GM23338 (cell line): ENCODE measurements at regions not wholly inside any gene's neighbourhood (a gene's known extent, or its start where the extent isn't known, plus 50 kb on each side); places are given as distances from the start of the nearest gene placed in this dataset.

Source experiments
- ATAC-seq: fragments of 200-7000 bp; cut with Tn5 transposase; 3 replicates; pipeline ENCODE4 v1.9.1; 2020
- DNase-seq: peaks from one replicate; pipeline ENCODE4 v3.0.0-alpha.2; 2015; ENCODE audit warnings: low spot score
- H2AFZ ChIP-seq: fragments of 200-600 bp; sonication (generic); 2 replicates; pipeline ENCODE4 v1.8.0; 2016; ENCODE audit warnings: antibody characterized with exemption, mild to moderate bottlenecking, moderate library complexity
- H3F3A ChIP-seq: fragments of 200-600 bp; sonication (generic); replicated peaks from 2 replicates; pipeline ENCODE4 v1.8.0; 2017; ENCODE audit warnings: antibody characterized with exemption, mixed run types, low read depth
- H3K27ac ChIP-seq: fragments of 200-600 bp; sonication (generic); 2 replicates; pipeline ENCODE4 v1.6.1; 2016; ENCODE audit warnings: low read depth
- H3K27me3 ChIP-seq: fragments of 200-600 bp; sonication (generic); 2 replicates; pipeline ENCODE4 v1.8.0; 2016; ENCODE audit warnings: mild to moderate bottlenecking, mixed run types, moderate library complexity; ENCODE audit not compliant: insufficient read depth
- H3K36me3 ChIP-seq: fragments of 200-600 bp; sonication (generic); 2 replicates; pipeline ENCODE4 v1.8.0; 2016; ENCODE audit warnings: mild to moderate bottlenecking; ENCODE audit not compliant: insufficient read depth
- H3K4me1 ChIP-seq: fragments of 200-600 bp; sonication (generic); 2 replicates; pipeline ENCODE4 v1.8.0; 2016; ENCODE audit warnings: mild to moderate bottlenecking, moderate library complexity; ENCODE audit not compliant: insufficient read depth
- H3K4me2 ChIP-seq: fragments of 200-600 bp; sonication (generic); 2 replicates; pipeline ENCODE4 v1.7.1; 2017; ENCODE audit warnings: mixed run types
- H3K4me3 ChIP-seq: fragments of 200-600 bp; sonication (generic); 2 replicates; pipeline ENCODE4 v1.6.1; 2016; ENCODE audit warnings: mixed run types
- H3K79me2 ChIP-seq: fragments of 200-600 bp; sonication (generic); replicated peaks from 2 replicates; pipeline ENCODE4 v1.8.0; 2017; ENCODE audit warnings: mild to moderate bottlenecking; ENCODE audit not compliant: insufficient read depth
- H3K9me2 ChIP-seq: fragments of 200-600 bp; sonication (generic); 2 replicates; pipeline ENCODE4 v1.8.0; 2017; ENCODE audit not compliant: insufficient read depth
- H4K20me1 ChIP-seq: fragments of 200-600 bp; sonication (generic); replicated peaks from 2 replicates; pipeline ENCODE4 v1.8.0; 2017; ENCODE audit warnings: mild to moderate bottlenecking; ENCODE audit not compliant: insufficient read depth
- H3K27ac Mint-ChIP-seq: 2 replicates; pipeline ENCODE4 v1.8.0; 2020; ENCODE audit warnings: inconsistent platforms, mild to moderate bottlenecking, moderate library complexity, mixed read lengths
- H3K27me3 Mint-ChIP-seq: 3 replicates; pipeline ENCODE4 v1.8.0; 2022; ENCODE audit warnings: low read depth, mild to moderate bottlenecking, moderate library complexity, mixed read lengths, inconsistent platforms; ENCODE audit not compliant: insufficient read depth, poor library complexity
- H3K36me3 Mint-ChIP-seq: 3 replicates; pipeline ENCODE4 v1.8.0; 2021; ENCODE audit warnings: low read depth, mild to moderate bottlenecking, inconsistent platforms, moderate library complexity, mixed read lengths
- H3K4me1 Mint-ChIP-seq: 3 replicates; pipeline ENCODE4 v1.8.0; 2020; ENCODE audit warnings: mild to moderate bottlenecking, inconsistent platforms, mixed read lengths
- H3K4me3 Mint-ChIP-seq: 3 replicates; pipeline ENCODE4 v1.8.0; 2021; ENCODE audit warnings: moderate library complexity, mild to moderate bottlenecking, inconsistent platforms, mixed read lengths
- H3K9me3 Mint-ChIP-seq: 3 replicates; pipeline ENCODE4 v1.8.0; 2020; ENCODE audit warnings: moderate library complexity, mild to moderate bottlenecking, inconsistent platforms, mixed read lengths
- ETS1 ChIP-seq: IDR thresholded peaks from 2 replicates; pipeline ENCODE4 v1.6.1; 2016; ENCODE audit warnings: antibody characterized with exemption
- EZH2phosphoT487 ChIP-seq: fragments of 200-600 bp; sonication (generic); IDR thresholded peaks from one replicate; pipeline ENCODE4 v1.8.1; 2018; ENCODE audit warnings: antibody characterized with exemption; ENCODE audit not compliant: unreplicated experiment
- JUNB ChIP-seq: IDR thresholded peaks from one replicate; pipeline ENCODE4 v1.6.1; 2016; ENCODE audit warnings: antibody characterized with exemption; ENCODE audit not compliant: unreplicated experiment
- NANOG ChIP-seq: IDR thresholded peaks from 2 replicates; pipeline ENCODE4 v1.6.1; 2016; ENCODE audit warnings: antibody characterized with exemption, borderline replicate concordance
- POLR2AphosphoS5 ChIP-seq: IDR thresholded peaks from 2 replicates; pipeline ENCODE4 v1.6.1; 2016; ENCODE audit warnings: antibody characterized with exemption, low read depth
- STAT1 ChIP-seq: IDR thresholded peaks from one replicate; pipeline ENCODE4 v1.6.1; 2016; ENCODE audit warnings: antibody characterized with exemption; ENCODE audit not compliant: unreplicated experiment
- ZNF114 ChIP-seq: fragments of 250-450 bp; sonication (Bioruptor Pico); IDR thresholded peaks from 2 replicates; pipeline ENCODE4 v1.5.0; 2020; ENCODE audit warnings: mild to moderate bottlenecking, moderate library complexity
- ZNF331 ChIP-seq: fragments of 250-450 bp; sonication (Bioruptor Pico); IDR thresholded peaks from 2 replicates; pipeline ENCODE4 v1.5.0; 2020; ENCODE audit warnings: low read depth, mild to moderate bottlenecking, moderate library complexity
- TF ChIP-seq, protein P1 (sequence below), 2 experiments: fragments of 200-600 bp in 1 of 2; sonication (generic) in 1 of 2; conservative IDR thresholded peaks; 2 replicates each; pipeline versions ENCODE4 v1.5.1 to v1.6.1; 2016 to 2017; ENCODE audit warnings: antibody characterized with exemption in 2 of 2, low read depth in 2 of 2, mild to moderate bottlenecking in 2 of 2, moderate library complexity in 1 of 2
- TF ChIP-seq, protein P2 (sequence below): fragments of 250-450 bp; sonication (Bioruptor Pico); IDR thresholded peaks from 2 replicates; pipeline ENCODE4 v1.5.0; 2020; ENCODE audit warnings: mild to moderate bottlenecking, moderate library complexity

DNA sequence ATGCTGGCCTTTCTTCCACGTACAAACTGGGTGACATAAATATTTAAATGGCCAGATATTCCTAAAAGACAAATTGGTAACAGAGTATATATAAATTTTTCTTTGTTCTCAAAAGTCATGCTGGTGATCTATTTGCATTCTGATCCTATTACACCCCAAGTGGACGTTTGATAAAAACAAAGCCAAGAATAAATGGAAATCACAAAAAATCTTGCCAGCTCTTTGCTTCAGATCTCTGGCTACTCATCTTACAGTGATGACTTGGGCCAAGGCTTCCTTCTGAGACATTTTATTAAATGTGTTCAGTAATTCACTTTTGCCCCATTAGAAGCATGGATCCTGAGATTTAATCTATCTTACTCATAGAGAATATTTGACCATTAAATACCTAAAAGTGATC, 444.3 kb upstream of the PIK3R1 start:
- no peaks in the 10 kb centered on the region for H3F3A ChIP-seq
- Mint-ChIP-seq H3K27me3 (peaks cover 2% of the 10 kb centered on the region), H3K4me3 (no peak overlapping the region), H3K9me3 (no peaks in the 10 kb centered on the region), H3K4me1 (peaks cover 16% of the 10 kb centered on the region), H3K27ac (no peak overlapping the region), H3K36me3 (no peaks in the 10 kb centered on the region)
- H3K9me2 ChIP-seq, result 0 out of 2 replicates have a peak, but pooled peaks cover 4% of the 10 kb centered on the region
- no peak overlapping the region for H2AFZ ChIP-seq
- no peaks in the 10 kb centered on the region for H3K79me2 ChIP-seq
- H4K20me1 ChIP-seq, result no peaks in the 10 kb centered on the region
- no peak for DNase-seq
- H3K27ac ChIP-seq, result no peak overlapping the region
- H3K4me2 ChIP-seq, result peak overlapping the region; percentile 29
- no peaks in the 10 kb centered on the region for H3K27me3 ChIP-seq
- H3K4me1 ChIP-seq, result peaks cover 7% of the 10 kb centered on the region
- TF ChIP-seq, protein P1, sequence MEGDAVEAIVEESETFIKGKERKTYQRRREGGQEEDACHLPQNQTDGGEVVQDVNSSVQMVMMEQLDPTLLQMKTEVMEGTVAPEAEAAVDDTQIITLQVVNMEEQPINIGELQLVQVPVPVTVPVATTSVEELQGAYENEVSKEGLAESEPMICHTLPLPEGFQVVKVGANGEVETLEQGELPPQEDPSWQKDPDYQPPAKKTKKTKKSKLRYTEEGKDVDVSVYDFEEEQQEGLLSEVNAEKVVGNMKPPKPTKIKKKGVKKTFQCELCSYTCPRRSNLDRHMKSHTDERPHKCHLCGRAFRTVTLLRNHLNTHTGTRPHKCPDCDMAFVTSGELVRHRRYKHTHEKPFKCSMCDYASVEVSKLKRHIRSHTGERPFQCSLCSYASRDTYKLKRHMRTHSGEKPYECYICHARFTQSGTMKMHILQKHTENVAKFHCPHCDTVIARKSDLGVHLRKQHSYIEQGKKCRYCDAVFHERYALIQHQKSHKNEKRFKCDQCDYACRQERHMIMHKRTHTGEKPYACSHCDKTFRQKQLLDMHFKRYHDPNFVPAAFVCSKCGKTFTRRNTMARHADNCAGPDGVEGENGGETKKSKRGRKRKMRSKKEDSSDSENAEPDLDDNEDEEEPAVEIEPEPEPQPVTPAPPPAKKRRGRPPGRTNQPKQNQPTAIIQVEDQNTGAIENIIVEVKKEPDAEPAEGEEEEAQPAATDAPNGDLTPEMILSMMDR (conservative IDR thresholded peaks at IDR 0.05; ENCODE audit: low read depth in 2 of 2), result no peak
- TF ChIP-seq POLR2AphosphoS5 (no peak), ZNF114 (CRISPR knock-in tag) (no peak)
- H3K4me3 ChIP-seq, result no peak overlapping the region
- ATAC-seq, result no peak
- H3K36me3 ChIP-seq, result no peaks in the 10 kb centered on the region

- no peaks in the 10 kb centered on the region for H3K79me2 ChIP-seq
- H3K4me3 Mint-ChIP-seq, result no peak overlapping the region
- H3K36me3 Mint-ChIP-seq, result no peaks in the 10 kb centered on the region
- no peaks in the 10 kb centered on the region for H3F3A ChIP-seq
- H3K9me3 Mint-ChIP-seq, result no peaks in the 10 kb centered on the region; the same call in 2 of the 3 replicates
- peaks cover 2% of the 10 kb centered on the region for H3K27me3 Mint-ChIP-seq
- H4K20me1 ChIP-seq, result no peaks in the 10 kb centered on the region
- H3K4me2 ChIP-seq, result peak overlapping the region; percentile 29
- H3K27ac ChIP-seq, result no peak overlapping the region
- H3K27me3 ChIP-seq, result no peaks in the 10 kb centered on the region
- 0 out of 2 replicates have a peak, but pooled peaks cover 4% of the 10 kb centered on the region for H3K9me2 ChIP-seq
- DNase-seq (no peak), ATAC-seq (no peak)
- no peak overlapping the region for H3K27ac Mint-ChIP-seq
- H3K4me1 ChIP-seq, result peaks cover 7% of the 10 kb centered on the region
- H3K4me3 ChIP-seq, result no peak overlapping the region
- peaks cover 16% of the 10 kb centered on the region for H3K4me1 Mint-ChIP-seq
- H3K36me3 ChIP-seq, result no peaks in the 10 kb centered on the region
- no peak overlapping the region for H2AFZ ChIP-seq
- no peak for TF ChIP-seq POLR2AphosphoS5
- TF ChIP-seq ZNF114 (CRISPR knock-in tag), result no peak
- no peak for TF ChIP-seq NANOG
- no peak for TF ChIP-seq JUNB
- no peak for TF ChIP-seq STAT1
- TF ChIP-seq, protein P1 (conservative IDR thresholded peaks at IDR 0.05; ENCODE audit: low read depth in 2 of 2), result no peak
- TF ChIP-seq ZNF331, result no peak
- TF ChIP-seq, protein P2, sequence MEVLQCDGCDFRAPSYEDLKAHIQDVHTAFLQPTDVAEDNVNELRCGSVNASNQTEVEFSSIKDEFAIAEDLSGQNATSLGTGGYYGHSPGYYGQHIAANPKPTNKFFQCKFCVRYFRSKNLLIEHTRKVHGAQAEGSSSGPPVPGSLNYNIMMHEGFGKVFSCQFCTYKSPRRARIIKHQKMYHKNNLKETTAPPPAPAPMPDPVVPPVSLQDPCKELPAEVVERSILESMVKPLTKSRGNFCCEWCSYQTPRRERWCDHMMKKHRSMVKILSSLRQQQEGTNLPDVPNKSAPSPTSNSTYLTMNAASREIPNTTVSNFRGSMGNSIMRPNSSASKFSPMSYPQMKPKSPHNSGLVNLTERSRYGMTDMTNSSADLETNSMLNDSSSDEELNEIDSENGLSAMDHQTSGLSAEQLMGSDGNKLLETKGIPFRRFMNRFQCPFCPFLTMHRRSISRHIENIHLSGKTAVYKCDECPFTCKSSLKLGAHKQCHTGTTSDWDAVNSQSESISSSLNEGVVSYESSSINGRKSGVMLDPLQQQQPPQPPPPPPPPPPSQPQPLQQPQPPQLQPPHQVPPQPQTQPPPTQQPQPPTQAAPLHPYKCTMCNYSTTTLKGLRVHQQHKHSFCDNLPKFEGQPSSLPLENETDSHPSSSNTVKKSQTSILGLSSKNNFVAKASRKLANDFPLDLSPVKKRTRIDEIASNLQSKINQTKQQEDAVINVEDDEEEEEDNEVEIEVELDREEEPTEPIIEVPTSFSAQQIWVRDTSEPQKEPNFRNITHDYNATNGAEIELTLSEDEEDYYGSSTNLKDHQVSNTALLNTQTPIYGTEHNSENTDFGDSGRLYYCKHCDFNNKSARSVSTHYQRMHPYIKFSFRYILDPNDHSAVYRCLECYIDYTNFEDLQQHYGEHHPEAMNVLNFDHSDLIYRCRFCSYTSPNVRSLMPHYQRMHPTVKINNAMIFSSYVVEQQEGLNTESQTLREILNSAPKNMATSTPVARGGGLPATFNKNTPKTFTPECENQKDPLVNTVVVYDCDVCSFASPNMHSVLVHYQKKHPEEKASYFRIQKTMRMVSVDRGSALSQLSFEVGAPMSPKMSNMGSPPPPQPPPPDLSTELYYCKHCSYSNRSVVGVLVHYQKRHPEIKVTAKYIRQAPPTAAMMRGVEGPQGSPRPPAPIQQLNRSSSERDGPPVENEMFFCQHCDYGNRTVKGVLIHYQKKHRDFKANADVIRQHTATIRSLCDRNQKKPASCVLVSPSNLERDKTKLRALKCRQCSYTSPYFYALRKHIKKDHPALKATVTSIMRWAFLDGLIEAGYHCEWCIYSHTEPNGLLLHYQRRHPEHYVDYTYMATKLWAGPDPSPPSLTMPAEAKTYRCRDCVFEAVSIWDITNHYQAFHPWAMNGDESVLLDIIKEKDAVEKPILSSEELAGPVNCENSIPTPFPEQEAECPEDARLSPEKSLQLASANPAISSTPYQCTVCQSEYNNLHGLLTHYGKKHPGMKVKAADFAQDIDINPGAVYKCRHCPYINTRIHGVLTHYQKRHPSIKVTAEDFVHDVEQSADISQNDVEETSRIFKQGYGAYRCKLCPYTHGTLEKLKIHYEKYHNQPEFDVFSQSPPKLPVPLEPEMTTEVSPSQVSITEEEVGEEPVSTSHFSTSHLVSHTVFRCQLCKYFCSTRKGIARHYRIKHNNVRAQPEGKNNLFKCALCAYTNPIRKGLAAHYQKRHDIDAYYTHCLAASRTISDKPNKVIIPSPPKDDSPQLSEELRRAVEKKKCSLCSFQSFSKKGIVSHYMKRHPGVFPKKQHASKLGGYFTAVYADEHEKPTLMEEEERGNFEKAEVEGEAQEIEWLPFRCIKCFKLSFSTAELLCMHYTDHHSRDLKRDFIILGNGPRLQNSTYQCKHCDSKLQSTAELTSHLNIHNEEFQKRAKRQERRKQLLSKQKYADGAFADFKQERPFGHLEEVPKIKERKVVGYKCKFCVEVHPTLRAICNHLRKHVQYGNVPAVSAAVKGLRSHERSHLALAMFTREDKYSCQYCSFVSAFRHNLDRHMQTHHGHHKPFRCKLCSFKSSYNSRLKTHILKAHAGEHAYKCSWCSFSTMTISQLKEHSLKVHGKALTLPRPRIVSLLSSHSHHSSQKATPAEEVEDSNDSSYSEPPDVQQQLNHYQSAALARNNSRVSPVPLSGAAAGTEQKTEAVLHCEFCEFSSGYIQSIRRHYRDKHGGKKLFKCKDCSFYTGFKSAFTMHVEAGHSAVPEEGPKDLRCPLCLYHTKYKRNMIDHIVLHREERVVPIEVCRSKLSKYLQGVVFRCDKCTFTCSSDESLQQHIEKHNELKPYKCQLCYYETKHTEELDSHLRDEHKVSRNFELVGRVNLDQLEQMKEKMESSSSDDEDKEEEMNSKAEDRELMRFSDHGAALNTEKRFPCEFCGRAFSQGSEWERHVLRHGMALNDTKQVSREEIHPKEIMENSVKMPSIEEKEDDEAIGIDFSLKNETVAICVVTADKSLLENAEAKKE (CRISPR knock-in tag), result no peak
- TF ChIP-seq ETS1, result no peak
- TF ChIP-seq EZH2phosphoT487, result no peak
Measured at GRCh38 chr5:67770431-67771025, 445.0 kb upstream of the PIK3R1 start.
